Islet precursor cell (in vitro differentiated cells): ENCODE measurements at regions not wholly inside any gene's neighbourhood (a gene's known extent, or its start where the extent isn't known, plus 50 kb on each side); places are given as distances from the start of the nearest gene placed in this dataset.

Experiments used
- DNase-seq: peaks from one replicate; pipeline ENCODE4 v3.0.0-alpha.2; 2018

DNA sequence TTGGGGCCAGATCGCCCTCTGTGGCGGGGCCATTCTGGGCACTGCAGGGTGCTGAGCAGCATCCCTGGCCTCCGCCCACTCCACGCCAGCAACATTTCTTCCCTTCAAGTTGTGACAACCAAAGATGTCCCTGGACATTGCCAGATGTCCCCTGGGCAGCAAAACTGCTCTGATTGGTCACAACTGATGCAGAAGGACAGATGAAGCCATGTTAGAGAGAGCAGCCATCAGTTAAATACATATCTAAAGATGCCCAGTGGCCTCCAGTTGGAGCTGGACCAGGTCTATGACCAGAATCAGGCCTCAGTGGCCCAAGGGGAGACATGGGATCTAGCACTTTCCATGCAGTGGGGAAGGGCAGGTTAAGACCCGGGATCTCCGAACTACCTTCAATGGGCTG, 125.7 kb downstream of the PTPRS start:
- no peak for DNase-seq

DNA sequence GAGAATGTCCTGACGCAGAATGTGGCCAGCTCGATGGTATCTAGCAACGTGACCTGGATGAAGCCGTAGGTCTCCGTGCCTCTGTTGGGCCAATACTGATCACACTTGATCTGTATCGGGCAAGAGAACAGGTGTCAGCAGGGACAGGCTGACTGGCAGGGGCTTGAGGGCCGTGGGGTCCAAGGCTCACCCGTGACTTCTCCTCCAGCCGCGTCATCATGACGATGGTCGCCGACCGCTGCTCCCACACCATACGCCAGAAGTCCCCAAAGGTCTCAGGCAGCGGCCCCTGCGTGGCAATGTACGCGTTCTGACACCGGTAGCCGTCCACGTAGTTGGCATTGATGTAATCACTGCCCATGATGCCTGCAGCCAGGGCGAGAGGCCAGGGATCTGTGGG, 126.2 kb downstream of the PTPRS start:
- no peak for DNase-seq

DNA sequence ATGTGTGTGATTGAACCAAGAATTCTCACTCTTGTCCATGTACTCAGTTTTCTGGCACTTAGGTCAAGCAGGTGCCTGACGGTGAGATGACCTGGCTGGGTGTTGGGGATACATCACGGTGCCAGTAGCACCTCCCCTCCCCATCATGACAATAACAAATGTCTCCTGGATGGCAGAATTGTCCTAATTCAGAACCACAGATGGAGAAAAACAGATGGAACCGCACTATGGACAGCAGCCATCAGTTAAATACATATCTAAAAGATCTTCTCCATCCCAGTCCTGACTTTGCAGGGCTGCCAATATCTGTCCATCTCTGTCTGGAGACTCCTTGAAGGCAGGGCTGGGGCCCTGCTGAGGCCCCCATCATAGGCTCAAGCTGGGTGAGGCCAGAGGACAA, 126.9 kb downstream of the PTPRS start:
- no peak for DNase-seq

DNA sequence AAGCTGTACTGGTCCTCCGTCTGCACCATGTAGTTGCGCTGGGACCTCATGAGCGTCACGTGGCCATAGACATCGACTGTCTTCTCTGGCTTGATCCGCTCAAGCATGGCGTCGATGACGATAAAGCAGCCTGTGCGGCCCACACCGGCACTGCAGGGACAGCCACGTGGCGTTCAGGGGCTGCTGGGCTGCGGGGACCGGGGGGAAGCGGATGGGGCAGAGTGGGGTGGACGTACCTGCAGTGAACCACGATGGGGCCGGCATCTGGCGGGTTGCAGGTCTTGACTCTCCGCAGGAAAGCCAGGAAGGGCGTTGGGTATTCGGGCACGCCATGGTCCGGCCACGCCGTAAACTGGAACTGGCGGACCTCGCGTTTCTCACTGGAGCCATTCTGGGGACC, 128.5 kb downstream of the PTPRS start:
- DNase-seq, result no peak

DNA sequence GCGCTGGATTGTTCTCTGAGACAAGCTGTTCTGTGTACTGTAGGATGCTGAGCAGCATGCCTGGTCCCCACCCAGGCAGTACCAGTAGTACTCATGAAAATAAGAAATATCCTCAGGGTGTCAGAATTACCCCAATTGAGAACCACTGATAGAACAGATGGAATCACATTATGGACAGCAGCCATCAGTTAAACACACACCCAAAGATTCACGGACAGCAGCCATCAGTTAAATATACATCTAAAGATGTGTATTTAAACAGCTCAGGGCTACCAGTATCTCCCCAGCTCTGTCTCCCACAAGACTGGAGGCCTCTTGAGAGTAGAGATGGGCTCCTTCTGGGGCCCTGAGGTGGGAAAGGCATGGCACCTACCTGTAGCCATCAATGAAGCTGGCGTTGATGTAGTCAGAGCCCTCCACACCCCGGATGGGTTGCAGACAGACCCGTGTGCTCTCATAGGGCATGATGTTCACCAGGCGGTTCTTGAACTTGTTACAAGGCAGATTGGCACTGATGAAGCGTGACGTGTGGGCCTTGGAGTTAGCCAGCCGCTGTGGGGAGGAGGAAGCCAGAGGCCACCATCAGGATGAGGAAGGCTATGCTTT, 129.3 kb downstream of the PTPRS start:
- DNase-seq, result no peak

DNA sequence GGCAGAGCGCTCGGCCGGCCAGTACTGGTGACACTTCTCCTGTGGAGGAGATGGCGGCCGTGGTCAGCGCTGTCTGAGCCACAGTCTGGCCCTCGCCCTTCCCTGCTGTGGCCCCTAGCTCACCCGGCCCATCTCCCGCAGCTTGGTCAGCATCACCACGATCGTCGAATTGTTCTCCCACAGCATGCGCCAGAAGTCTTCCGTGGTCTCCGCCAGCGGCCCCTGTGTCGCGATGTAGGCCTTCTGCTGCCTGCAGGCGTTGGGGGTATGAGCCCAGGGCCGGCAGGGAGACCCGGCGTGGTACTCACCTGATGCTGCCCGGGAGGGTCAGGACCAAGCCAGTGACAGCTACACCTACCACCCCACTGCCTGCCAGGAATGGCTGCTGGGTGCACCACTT, 130.1 kb downstream of the PTPRS start:
- no peak for DNase-seq

DNA sequence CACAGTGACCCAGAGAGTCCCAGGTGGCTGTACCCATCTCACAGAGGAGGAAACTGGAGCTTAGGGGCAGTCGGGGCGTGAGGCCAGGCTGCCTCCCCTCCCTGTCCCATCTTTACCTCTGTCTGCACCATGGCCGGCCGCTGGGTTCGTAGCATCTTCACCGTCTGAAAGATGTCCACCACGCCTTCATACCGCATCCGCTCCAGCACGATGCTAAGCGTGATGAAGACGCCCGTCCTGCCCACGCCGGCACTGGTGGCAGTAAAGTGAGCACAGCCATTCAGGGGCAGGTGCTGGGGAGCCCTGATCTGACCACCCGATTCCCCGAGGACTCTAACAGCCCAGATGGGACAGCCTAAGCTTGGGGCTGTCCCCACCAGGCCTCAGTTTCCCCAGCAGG, 132.8 kb downstream of the PTPRS start:
- DNase-seq, result no peak

DNA sequence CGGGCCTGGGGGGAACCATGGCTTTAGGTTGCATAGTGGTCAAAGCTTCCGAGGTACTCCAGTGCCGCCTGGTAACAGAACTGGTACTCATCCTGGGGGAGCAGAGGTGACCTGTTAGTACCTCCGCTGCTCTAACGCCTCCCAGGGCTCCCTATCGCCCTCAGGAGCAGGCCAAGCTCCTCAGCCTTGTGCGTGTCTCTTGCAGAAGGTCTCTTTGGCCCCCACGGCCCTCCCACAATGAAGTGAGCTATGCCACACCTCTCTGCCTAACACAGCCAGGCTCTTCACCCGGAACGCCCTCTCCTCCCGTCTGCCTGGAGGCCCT, 133.9 kb downstream of the PTPRS start:
- DNase-seq, result no peak

DNA sequence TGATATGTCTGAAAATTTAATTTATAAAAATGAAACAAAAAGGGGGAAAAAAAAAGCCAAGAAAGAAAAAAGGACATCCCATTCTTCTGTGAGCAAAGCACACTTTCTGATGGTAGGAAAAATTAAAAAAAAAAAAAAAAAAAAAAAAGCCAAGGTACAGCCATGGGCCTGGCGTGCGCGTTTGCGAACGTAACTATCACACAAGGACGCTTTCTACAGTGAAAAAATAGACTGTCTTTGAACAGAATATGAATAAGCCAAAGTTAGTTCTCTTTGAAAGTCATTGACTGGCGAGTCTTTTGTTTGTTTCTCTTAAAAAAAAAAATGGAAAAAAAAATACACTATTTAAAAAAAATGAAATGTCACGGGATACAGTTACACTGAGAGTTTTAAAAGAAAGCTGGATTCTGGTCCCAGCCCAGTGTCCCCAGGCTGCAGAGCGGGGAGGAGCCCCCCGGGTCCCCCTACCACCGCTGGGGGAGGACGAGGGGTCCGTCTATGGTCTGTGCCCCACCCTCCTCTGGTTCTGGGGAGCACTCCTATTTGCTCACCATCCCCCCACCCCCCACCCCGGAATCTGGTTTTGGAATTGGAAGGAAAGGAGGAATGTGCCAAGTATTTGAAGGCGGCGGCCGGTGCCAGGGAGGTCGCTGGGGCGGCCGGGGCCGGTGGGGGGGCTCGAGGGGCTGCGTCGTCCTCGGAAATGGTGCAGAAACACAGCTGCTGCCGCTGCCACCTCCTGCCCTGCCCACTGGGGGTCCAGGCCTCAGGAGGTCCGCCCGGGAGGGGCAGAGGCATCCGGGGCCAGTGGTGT, 134.5 kb downstream of the PTPRS start:
- DNase-seq, result no peak

DNA sequence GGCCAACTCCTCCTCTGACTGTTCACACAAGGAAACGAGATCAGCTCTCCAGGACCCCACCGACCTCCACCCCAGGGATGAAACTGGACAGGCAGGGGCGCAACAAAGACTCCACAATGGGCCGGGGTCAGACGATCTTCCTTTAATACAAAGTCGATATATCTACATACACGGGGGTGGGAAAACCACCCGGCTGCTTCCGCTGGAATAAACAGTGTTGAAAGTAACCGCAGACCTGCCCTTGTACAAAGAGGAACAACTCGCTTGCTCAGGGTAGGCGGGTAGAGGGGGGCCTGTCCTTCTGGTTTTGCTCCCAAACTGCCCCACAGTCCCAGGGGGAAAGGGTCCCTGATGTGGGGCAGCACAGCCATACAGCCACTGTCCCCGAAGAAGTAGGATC, 135.2 kb downstream of the PTPRS start:
- no peak for DNase-seq

DNA sequence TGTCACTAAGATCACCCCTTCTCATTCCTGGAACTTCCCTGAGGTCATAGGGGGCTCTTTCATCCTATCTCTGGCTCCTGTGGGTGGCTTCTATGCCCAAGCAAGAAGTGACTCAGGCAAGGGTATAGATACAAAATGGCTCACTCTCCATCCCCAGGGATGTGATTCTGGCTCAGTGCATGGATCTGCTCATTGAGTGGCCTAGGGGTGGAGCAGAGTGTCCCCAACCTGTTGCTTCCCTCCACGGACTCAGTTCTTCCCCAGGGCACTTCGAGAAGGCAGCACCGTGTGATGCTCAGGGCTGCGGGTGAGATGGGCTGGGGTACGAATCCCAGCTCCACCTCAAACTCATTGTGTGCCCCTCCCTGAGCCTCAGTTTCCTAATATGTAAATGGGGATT, 136.4 kb downstream of the PTPRS start:
- DNase-seq, result no peak
